HEK293T (cell line): ENCODE measurements at regions not wholly inside any gene's neighbourhood (a gene's known extent, or its start where the extent isn't known, plus 50 kb on each side); places are given as distances from the start of the nearest gene placed in this dataset.

Experiments
- CTCF ChIA-PET: fragments of 350-600 bp; formaldehyde crosslinking; extraction: SDS; loops from one replicate; lab custom pipeline; 2021; ENCODE audit warnings: antibody characterized with exemption, inconsistent platforms; lab: Yijun Ruan, JAX
- POLR2A ChIA-PET: fragments of 350-600 bp; formaldehyde crosslinking; extraction: SDS; loops from one replicate; lab custom pipeline; 2020; ENCODE audit warnings: antibody characterized with exemption, inconsistent platforms; lab: Yijun Ruan, JAX
- DNase-seq: peaks from one replicate; pipeline ENCODE4 v3.0.0; 2012; ENCODE audit warnings: mixed read lengths; ENCODE audit errors: extremely low spot score
- ARNT ChIP-seq: fragments of 450-650 bp; IDR thresholded peaks from 2 replicates; pipeline ENCODE4 v1.6.1; 2017; ENCODE audit warnings: mild to moderate bottlenecking
- BHLHE40 ChIP-seq: fragments of 450-650 bp; IDR thresholded peaks from 2 replicates; pipeline ENCODE4 v1.6.1; 2016; ENCODE audit warnings: mild to moderate bottlenecking, moderate library complexity, borderline replicate concordance
- CTBP1 ChIP-seq: fragments of 450-650 bp; IDR thresholded peaks from 2 replicates; pipeline ENCODE4 v1.6.1; 2016; ENCODE audit warnings: borderline replicate concordance
- ELF4 ChIP-seq: fragments of 450-650 bp; IDR thresholded peaks from 2 replicates; pipeline ENCODE4 v1.6.1; 2017; ENCODE audit warnings: antibody characterized with exemption
- FOXA1 ChIP-seq: fragments of 450-650 bp; IDR thresholded peaks from 2 replicates; pipeline ENCODE4 v1.6.1; 2016; ENCODE audit warnings: mild to moderate bottlenecking
- FOXK2 ChIP-seq: fragments of 450-650 bp; IDR thresholded peaks from 2 replicates; pipeline ENCODE4 v1.6.1; 2016; ENCODE audit warnings: mild to moderate bottlenecking
- FOXM1 ChIP-seq: fragments of 450-650 bp; IDR thresholded peaks from 2 replicates; pipeline ENCODE4 v1.6.1; 2017; ENCODE audit warnings: mild to moderate bottlenecking, borderline replicate concordance
- HDGF ChIP-seq: fragments of 450-650 bp; IDR thresholded peaks from 2 replicates; pipeline ENCODE4 v1.6.1; 2017; ENCODE audit warnings: antibody characterized with exemption, borderline replicate concordance
- L3MBTL2 ChIP-seq: fragments of 450-650 bp; conservative IDR thresholded peaks from 2 replicates; pipeline ENCODE4 v1.6.1; 2016; ENCODE audit warnings: mild to moderate bottlenecking
- LEF1 ChIP-seq: fragments of 450-650 bp; IDR thresholded peaks from 2 replicates; pipeline ENCODE4 v1.6.1; 2017; ENCODE audit warnings: mild to moderate bottlenecking, borderline replicate concordance
- NFRKB ChIP-seq: fragments of 450-650 bp; IDR thresholded peaks from 2 replicates; pipeline ENCODE4 v1.6.1; 2016; ENCODE audit warnings: mild to moderate bottlenecking, moderate library complexity
- SP1 ChIP-seq: fragments of 450-650 bp; IDR thresholded peaks from 2 replicates; pipeline ENCODE4 v1.6.1; 2017
- SUZ12 ChIP-seq: fragments of 450-650 bp; IDR thresholded peaks from 2 replicates; pipeline ENCODE4 v1.6.1; 2016; ENCODE audit warnings: mild to moderate bottlenecking
- TARDBP ChIP-seq: fragments of 450-650 bp; IDR thresholded peaks from 2 replicates; pipeline ENCODE4 v1.6.1; 2016
- ZNF384 ChIP-seq: fragments of 450-650 bp; IDR thresholded peaks from 2 replicates; pipeline ENCODE4 v1.6.1; 2016
- TF ChIP-seq, protein P1 (sequence below): fragments of 450-650 bp; IDR thresholded peaks from 2 replicates; pipeline ENCODE4 v1.6.1; 2016

DNA sequence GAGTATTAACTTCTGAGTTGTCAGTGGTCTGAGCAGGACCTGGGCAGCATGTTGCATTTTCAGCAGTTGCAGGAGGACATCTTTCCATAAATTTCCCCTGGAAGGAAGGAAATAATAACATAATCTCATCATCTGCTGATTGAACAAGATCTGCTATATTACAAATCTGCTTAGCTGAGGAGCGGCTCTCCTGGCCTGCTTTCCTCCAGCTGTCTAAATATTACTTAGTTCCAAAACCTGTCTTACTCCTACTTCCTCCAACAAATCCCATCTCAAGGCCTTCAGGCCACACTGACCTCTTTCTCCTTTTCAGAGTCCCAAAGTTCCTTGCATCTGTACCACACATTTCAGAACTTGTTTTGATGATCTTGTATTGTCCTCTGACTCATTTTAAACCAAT lies 364.4 kb upstream of the MCTP2 start:
- TF ChIP-seq LEF1 (no peak), NFRKB (no peak), HDGF (no peak), ZNF384 (no peak), ELF4 (no peak), ARNT (no peak), FOXK2 (no peak), SP1 (no peak), FOXM1 (no peak), CTBP1 (no peak), FOXA1 (no peak), SUZ12 (no peak), BHLHE40 (no peak)
- TF ChIP-seq, protein P1, sequence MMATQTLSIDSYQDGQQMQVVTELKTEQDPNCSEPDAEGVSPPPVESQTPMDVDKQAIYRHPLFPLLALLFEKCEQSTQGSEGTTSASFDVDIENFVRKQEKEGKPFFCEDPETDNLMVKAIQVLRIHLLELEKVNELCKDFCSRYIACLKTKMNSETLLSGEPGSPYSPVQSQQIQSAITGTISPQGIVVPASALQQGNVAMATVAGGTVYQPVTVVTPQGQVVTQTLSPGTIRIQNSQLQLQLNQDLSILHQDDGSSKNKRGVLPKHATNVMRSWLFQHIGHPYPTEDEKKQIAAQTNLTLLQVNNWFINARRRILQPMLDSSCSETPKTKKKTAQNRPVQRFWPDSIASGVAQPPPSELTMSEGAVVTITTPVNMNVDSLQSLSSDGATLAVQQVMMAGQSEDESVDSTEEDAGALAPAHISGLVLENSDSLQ = no peak
- POLR2A ChIA-PET = no interaction called here
- CTCF ChIA-PET = no interaction called here
- no peak for DNase-seq

DNA sequence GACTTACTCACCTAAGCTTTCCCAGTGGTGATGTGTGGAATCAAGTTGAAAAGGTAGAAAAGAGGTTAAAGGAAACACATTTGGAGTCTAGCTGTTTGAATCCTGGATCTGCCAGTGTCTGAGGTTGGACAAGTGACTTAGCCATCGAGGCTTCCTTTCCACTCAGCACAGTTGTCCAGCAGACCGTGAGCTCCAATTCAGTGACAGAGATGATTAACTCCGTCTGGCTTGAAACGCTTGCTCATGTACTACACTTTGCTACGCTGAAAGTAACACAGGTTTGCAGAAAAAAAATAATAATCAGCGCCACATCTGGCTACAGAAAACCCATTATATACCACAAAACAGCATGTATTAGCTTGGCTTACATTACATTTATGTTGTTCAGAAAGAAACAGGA lies 364.9 kb upstream of the MCTP2 start:
- ChIA-PET POLR2A (no interaction called here), CTCF (no interaction called here)
- DNase-seq = no peak
- TF ChIP-seq FOXK2 (no peak), SP1 (no peak), SUZ12 (no peak), LEF1 (no peak), FOXA1 (no peak), TARDBP (no peak), FOXM1 (no peak), ELF4 (no peak), BHLHE40 (no peak), NFRKB (no peak), L3MBTL2 (no peak), CTBP1 (no peak), ZNF384 (no peak), HDGF (no peak), ARNT (no peak)
- TF ChIP-seq, protein P1 = no peak

GRCh38 chr15:93865586-93865985 lies 365.8 kb upstream of the MCTP2 start:
- TF ChIP-seq FOXM1 = no peak
- no peak for TF ChIP-seq ELF4
- TF ChIP-seq LEF1 = no peak
- no peak for TF ChIP-seq FOXA1
- TF ChIP-seq ZNF384 = no peak
- no peak for TF ChIP-seq ARNT
- no peak for TF ChIP-seq TARDBP
- POLR2A ChIA-PET = no interaction called here

DNA sequence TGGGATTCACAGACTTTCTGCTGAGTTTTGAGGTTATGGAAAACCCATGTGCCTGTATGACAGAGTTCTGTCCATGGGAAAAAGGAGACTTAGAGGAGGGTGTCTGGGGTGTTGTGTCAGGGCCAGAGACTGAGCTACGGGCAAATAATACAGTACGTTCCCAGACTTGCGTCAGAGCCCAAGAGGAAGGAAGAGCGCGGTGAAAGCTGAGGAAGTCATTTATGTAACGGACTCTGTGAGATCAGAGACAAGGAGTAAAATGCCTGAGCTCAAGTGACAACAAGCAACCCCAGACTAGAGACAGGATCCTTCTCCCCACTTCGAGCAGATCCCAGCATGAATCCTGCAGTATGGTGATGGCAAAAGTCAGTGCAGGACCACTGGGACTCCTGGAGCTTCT lies 368.6 kb upstream of the MCTP2 start:
- CTCF ChIA-PET = no interaction called here

More at GRCh38 chr15:93865586-93865985, 365.8 kb upstream of the MCTP2 start:
- DNase-seq = no peak
- CTCF ChIA-PET = no interaction called here

DNA sequence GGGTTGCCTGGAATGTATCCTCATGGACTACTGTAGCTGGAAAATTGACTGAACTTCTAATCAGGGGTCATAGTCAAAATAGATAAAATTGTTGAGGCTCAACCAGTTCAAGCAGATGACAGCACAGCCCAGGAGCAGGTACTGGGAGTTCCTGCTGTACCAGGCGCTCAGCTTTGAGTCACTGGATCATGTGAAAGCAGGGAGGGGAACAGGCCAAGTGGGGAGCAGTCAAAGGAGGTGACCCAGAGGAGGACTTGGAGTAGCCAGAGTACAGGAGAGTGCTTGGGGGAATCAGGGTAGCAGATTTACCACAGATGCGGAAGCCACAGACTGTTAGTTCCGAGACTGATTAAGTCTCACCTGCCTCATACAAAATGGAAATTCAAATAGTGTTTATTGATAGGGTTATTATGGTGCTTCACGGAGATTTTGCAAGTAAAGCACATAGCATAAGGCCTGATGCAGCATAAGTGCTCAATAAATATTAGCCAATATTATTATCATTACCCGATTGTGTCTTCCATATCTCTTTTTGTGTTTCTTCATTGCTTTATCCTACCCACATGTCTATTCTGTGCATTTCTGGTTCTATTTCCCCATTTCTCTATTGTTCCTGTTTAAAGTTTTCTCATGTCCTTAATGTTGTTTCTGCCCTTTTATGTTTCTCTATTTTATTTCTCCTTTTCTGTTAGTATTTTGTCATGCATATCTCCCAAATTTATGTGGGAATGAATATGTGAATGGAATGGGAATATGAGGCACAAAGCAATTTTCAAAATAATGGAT lies 369.2 kb upstream of the MCTP2 start:
- TF ChIP-seq ZNF384 (no peak), NFRKB (no peak), TARDBP (no peak), CTBP1 (no peak), LEF1 (no peak), HDGF (no peak), ELF4 (no peak), FOXM1 (no peak), L3MBTL2 (no peak), ARNT (no peak), SP1 (no peak), BHLHE40 (no peak), FOXA1 (no peak)
- TF ChIP-seq, protein P1 = no peak
- CTCF ChIA-PET = no interaction called here
- POLR2A ChIA-PET = no interaction called here
- DNase-seq = no peak

More for the DNA sequence above, 368.6 kb upstream of the MCTP2 start:
- POLR2A ChIA-PET = no interaction called here
- no peak for DNase-seq
- TF ChIP-seq BHLHE40 (no peak), SP1 (no peak), SUZ12 (no peak), FOXK2 (no peak), NFRKB (no peak), ARNT (no peak), FOXA1 (no peak), LEF1 (no peak), ELF4 (no peak), L3MBTL2 (no peak), CTBP1 (no peak), HDGF (no peak), TARDBP (no peak)
- TF ChIP-seq, protein P1 = no peak
